Upper lobe of left lung (tissue), 6 donors: ENCODE measurements at regions not wholly inside any gene's neighbourhood (a gene's known extent, or its start where the extent isn't known, plus 50 kb on each side); places are given as distances from the start of the nearest gene placed in this dataset.

Experiments used
- ATAC-seq, 2 donors: fragments of 200-7000 bp; cut with Tn5 transposase; one replicate each; pipeline ENCODE4 v1.9.1; 2022; ENCODE audit warnings: mild to moderate bottlenecking in 2 of 2, moderate library complexity in 2 of 2; ENCODE audit not compliant: low FRiP score in 2 of 2
- DNase-seq, 2 donors: peaks; one replicate each; pipeline ENCODE4 v3.0.0-alpha.2; 2019 to 2020
- H3K27ac ChIP-seq, 4 donors: fragments of 200-600 bp; sonication (generic); one replicate each; pipeline ENCODE4 v1.5.1; 2016 to 2019
- H3K27me3 ChIP-seq, 4 donors: fragments of 200-600 bp; sonication (generic); one replicate each; pipeline ENCODE4 v1.5.1; 2017 to 2019
- H3K36me3 ChIP-seq, 4 donors: fragments of 200-600 bp; sonication (generic); one replicate each; pipeline ENCODE4 v1.5.1; 2016 to 2019
- H3K4me1 ChIP-seq, 4 donors: fragments of 200-600 bp; sonication (generic); one replicate each; pipeline ENCODE4 v1.5.1; 2018 to 2019
- H3K4me3 ChIP-seq, 4 donors: fragments of 200-600 bp; sonication (generic); one replicate each; pipeline ENCODE4 v1.5.1; 2017 to 2019; ENCODE audit warnings: mild to moderate bottlenecking in 2 of 4, moderate library complexity in 1 of 4
- H3K9me3 ChIP-seq, 4 donors: fragments of 200-600 bp; sonication (generic); one replicate each; pipeline ENCODE4 v1.5.1; 2018 to 2019
- CTCF ChIP-seq, 6 experiments: fragments of 450-650 bp in 4 of 6; fragments of 200-600 bp in 2 of 6; sonication (generic) in 2 of 6; IDR thresholded peaks; one replicate each; pipeline ENCODE4 v1.5.1; 2016 to 2019; ENCODE audit warnings: antibody characterized with exemption in 6 of 6
- EP300 ChIP-seq, 4 donors: sonication (generic); formaldehyde crosslinking; IDR thresholded peaks; one replicate each; pipeline ENCODE4 v1.5.1; 2017; ENCODE audit warnings: antibody characterized with exemption in 4 of 4, control low read depth in 2 of 4
- POLR2A ChIP-seq, 4 donors: fragments of 450-650 bp; IDR thresholded peaks; one replicate each; pipeline ENCODE4 v1.5.1; 2016 to 2017; ENCODE audit warnings: antibody characterized with exemption in 4 of 4, mild to moderate bottlenecking in 2 of 4
- POLR2AphosphoS5 ChIP-seq, 2 donors: sonication (generic); formaldehyde crosslinking; IDR thresholded peaks; one replicate each; pipeline ENCODE4 v1.5.1; 2017; ENCODE audit warnings: antibody characterized with exemption in 2 of 2
- WGBS, 2 donors: methylation state at CpG; one replicate each; pipeline ENCODE4 v1.1.5; 2017 to 2018; 5-methylcytosine and 5-hydroxymethylcytosine counted together
- donor health status: DM: no; HTN: no; CAD: no; lungs with moderate emphysema.
- donor health status: DM: no; HTN: yes; CAD: no; lungs with severe emphysema.

GRCh38 chr10:120989996-120990598 lies 138.9 kb downstream of the WDR11 start:
- Histone ChIP-seq H3K4me1 (no peaks in the 10 kb centered on the region), H3K27me3 (no peaks in the 10 kb centered on the region), H3K4me3 (no peak overlapping the region), H3K27ac (no peak overlapping the region), H3K9me3 (peaks cover 0 to 15% (median 11%) of the 10 kb centered on the region in 4 donors), H3K36me3 (no peaks in the 10 kb centered on the region)
- DNase-seq = peak in 1 of 2 donors; percentile 43
- no peak for ATAC-seq
- 82 to 84% methylated on average over 10 of the region's 10 CpGs for WGBS, 2 donors
- no peak for TF ChIP-seq POLR2A (IDR thresholded peaks at IDR 0.05)
- TF ChIP-seq EP300 (IDR thresholded peaks at IDR 0.05) = no peak
- no peak for TF ChIP-seq POLR2AphosphoS5 (IDR thresholded peaks at IDR 0.05)
- TF ChIP-seq CTCF (IDR thresholded peaks at IDR 0.05) = no peak

GRCh38 chr10:120990831-120991230 lies 139.7 kb downstream of the WDR11 start:
- no peaks in the 10 kb centered on the region for H3K27me3 ChIP-seq
- ATAC-seq = no peak
- 88 to 90% methylated on average over 2 of the region's 2 CpGs for WGBS, 2 donors
- TF ChIP-seq POLR2AphosphoS5 (IDR thresholded peaks at IDR 0.05) (no peak), EP300 (IDR thresholded peaks at IDR 0.05) (no peak), POLR2A (IDR thresholded peaks at IDR 0.05) (no peak), CTCF (IDR thresholded peaks at IDR 0.05) (no peak)
- no peaks in the 10 kb centered on the region for H3K4me1 ChIP-seq
- H3K27ac ChIP-seq = no peak overlapping the region
- no peaks in the 10 kb centered on the region for H3K36me3 ChIP-seq
- no peak overlapping the region for H3K4me3 ChIP-seq
- H3K9me3 ChIP-seq = peaks cover 0 to 15% (median 11%) of the 10 kb centered on the region in 4 donors
- no peak for DNase-seq

- no peaks in the 10 kb centered on the region for H3K4me1 ChIP-seq
- H3K4me3 ChIP-seq = no peak overlapping the region
- DNase-seq = no peak
- ATAC-seq = no peak
- peaks cover 0 to 15% (median 11%) of the 10 kb centered on the region in 4 donors for H3K9me3 ChIP-seq
- H3K27me3 ChIP-seq = no peaks in the 10 kb centered on the region
- H3K27ac ChIP-seq = no peak overlapping the region
- TF ChIP-seq POLR2AphosphoS5 (IDR thresholded peaks at IDR 0.05) (no peak), POLR2A (IDR thresholded peaks at IDR 0.05) (no peak)
- no peaks in the 10 kb centered on the region for H3K36me3 ChIP-seq
- WGBS, 2 donors = 87 to 98% methylated on average over 2 of the region's 2 CpGs
These were observed 141.9 kb downstream of the WDR11 start for GRCh38 chr10:120993089-120993488.

- 83 to 89% methylated on average over 4 of the region's 4 CpGs for WGBS, 2 donors
- no peak for DNase-seq
- Histone ChIP-seq H3K4me1 (no peaks in the 10 kb centered on the region), H3K27ac (no peak overlapping the region), H3K4me3 (no peak overlapping the region), H3K9me3 (peaks cover 0 to 10% (median 0%) of the 10 kb centered on the region in 4 donors), H3K27me3 (no peaks in the 10 kb centered on the region), H3K36me3 (no peaks in the 10 kb centered on the region)
- no peak for ATAC-seq
- no peak for TF ChIP-seq POLR2AphosphoS5 (IDR thresholded peaks at IDR 0.05)
- no peak for TF ChIP-seq CTCF (IDR thresholded peaks at IDR 0.05)
- no peak for TF ChIP-seq POLR2A (IDR thresholded peaks at IDR 0.05)
- no peak for TF ChIP-seq EP300 (IDR thresholded peaks at IDR 0.05)
These were observed 144.6 kb downstream of the WDR11 start for GRCh38 chr10:120995768-120996167.

- no peak for DNase-seq
- no peak for ATAC-seq
- Histone ChIP-seq H3K27me3 (no peaks in the 10 kb centered on the region), H3K4me1 (no peaks in the 10 kb centered on the region), H3K4me3 (no peak overlapping the region), H3K27ac (no peak overlapping the region), H3K36me3 (no peaks in the 10 kb centered on the region), H3K9me3 (peaks cover 0 to 10% (median 0%) of the 10 kb centered on the region in 4 donors)
- no peak for TF ChIP-seq POLR2AphosphoS5 (IDR thresholded peaks at IDR 0.05)
- TF ChIP-seq CTCF (IDR thresholded peaks at IDR 0.05) = no peak
- WGBS, 2 donors = 49 to 72% methylated on average over 7 to 9 of the region's 9 CpGs
These were observed 145.4 kb downstream of the WDR11 start for GRCh38 chr10:120996456-120997034.
